Lower leg skin (tissue), 3 donors: ENCODE measurements at regions not wholly inside any gene's neighbourhood (a gene's known extent, or its start where the extent isn't known, plus 50 kb on each side); places are given as distances from the start of the nearest gene placed in this dataset.

Experiments
- POLR2A ChIP-seq, 2 donors: fragments of 450-650 bp; IDR thresholded peaks; one replicate each; pipeline ENCODE4 v1.6.1; 2016 to 2017; ENCODE audit warnings: antibody characterized with exemption in 2 of 2, mild to moderate bottlenecking in 1 of 2, moderate library complexity in 1 of 2
- TF ChIP-seq, protein P1 (sequence below), 3 donors: fragments of 450-650 bp; IDR thresholded peaks; one replicate each; pipeline ENCODE4 v1.5.1; 2016; ENCODE audit warnings: antibody characterized with exemption in 3 of 3, mild to moderate bottlenecking in 3 of 3, moderate library complexity in 2 of 3

- TF ChIP-seq, protein P1, sequence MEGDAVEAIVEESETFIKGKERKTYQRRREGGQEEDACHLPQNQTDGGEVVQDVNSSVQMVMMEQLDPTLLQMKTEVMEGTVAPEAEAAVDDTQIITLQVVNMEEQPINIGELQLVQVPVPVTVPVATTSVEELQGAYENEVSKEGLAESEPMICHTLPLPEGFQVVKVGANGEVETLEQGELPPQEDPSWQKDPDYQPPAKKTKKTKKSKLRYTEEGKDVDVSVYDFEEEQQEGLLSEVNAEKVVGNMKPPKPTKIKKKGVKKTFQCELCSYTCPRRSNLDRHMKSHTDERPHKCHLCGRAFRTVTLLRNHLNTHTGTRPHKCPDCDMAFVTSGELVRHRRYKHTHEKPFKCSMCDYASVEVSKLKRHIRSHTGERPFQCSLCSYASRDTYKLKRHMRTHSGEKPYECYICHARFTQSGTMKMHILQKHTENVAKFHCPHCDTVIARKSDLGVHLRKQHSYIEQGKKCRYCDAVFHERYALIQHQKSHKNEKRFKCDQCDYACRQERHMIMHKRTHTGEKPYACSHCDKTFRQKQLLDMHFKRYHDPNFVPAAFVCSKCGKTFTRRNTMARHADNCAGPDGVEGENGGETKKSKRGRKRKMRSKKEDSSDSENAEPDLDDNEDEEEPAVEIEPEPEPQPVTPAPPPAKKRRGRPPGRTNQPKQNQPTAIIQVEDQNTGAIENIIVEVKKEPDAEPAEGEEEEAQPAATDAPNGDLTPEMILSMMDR (IDR thresholded peaks at IDR 0.05) = no peak
- no peak for TF ChIP-seq POLR2A (IDR thresholded peaks at IDR 0.05)
Measured at GRCh38 chr14:62006116-62006731, 244.0 kb downstream of the SNAPC1 start.
